Islet precursor cell (in vitro differentiated cells): ENCODE measurements at regions not wholly inside any gene's neighbourhood (a gene's known extent, or its start where the extent isn't known, plus 50 kb on each side); places are given as distances from the start of the nearest gene placed in this dataset.
"Not testable (repeated sequence)": the region's sequence is repeated elsewhere in the genome, so short reads cannot be mapped to it uniquely, and the experiment has no call there.

ENCODE experiments used
- DNase-seq: peaks from one replicate; pipeline ENCODE4 v3.0.0-alpha.2; 2018

- not testable (repeated sequence) for DNase-seq
Observed at GRCh38 chr10:35263827-35264226, 72.5 kb upstream of the CCNY start.

- DNase-seq = not testable (repeated sequence)
Observed at GRCh38 chr10:35264636-35265035, 71.7 kb upstream of the CCNY start.

GRCh38 chr10:35265435-35265834, 70.9 kb upstream of the CCNY start:
- DNase-seq = no peak

GRCh38 chr10:35268323-35268722, 68.0 kb upstream of the CCNY start:
- no peak for DNase-seq

- DNase-seq = peak; percentile 70
Observed at GRCh38 chr10:35268791-35269257, 67.5 kb upstream of the CCNY start.

GRCh38 chr10:35270100-35270499, 66.2 kb upstream of the CCNY start:
- DNase-seq = no peak

GRCh38 chr10:35271086-35271858, 65.0 kb upstream of the CCNY start:
- no peak for DNase-seq

GRCh38 chr10:35271859-35272165, 64.5 kb upstream of the CCNY start:
- not testable (repeated sequence) for DNase-seq

- not testable (repeated sequence) for DNase-seq
Observed at GRCh38 chr10:35272401-35272800, 63.9 kb upstream of the CCNY start.

- DNase-seq = not testable (repeated sequence)
Observed at GRCh38 chr10:35273994-35274393, 62.3 kb upstream of the CCNY start.

- no peak for DNase-seq
Observed at GRCh38 chr10:35274498-35275060, 61.7 kb upstream of the CCNY start.

- DNase-seq = no peak
Observed at GRCh38 chr10:35276889-35277288, 59.4 kb upstream of the CCNY start.

- not testable (repeated sequence) for DNase-seq
Observed at GRCh38 chr10:35280246-35280645, 56.1 kb upstream of the CCNY start.
